DND-41 (cell line): ENCODE measurements at regions not wholly inside any gene's neighbourhood (a gene's known extent, or its start where the extent isn't known, plus 50 kb on each side); places are given as distances from the start of the nearest gene placed in this dataset.

Experiments
- EZH2 ChIP-seq: IDR thresholded peaks from 3 replicates; pipeline ENCODE4 v1.6.1; 2012; ENCODE audit warnings: borderline replicate concordance, low read depth, mild to moderate bottlenecking, moderate library complexity, low read length, inconsistent platforms; ENCODE audit not compliant: severe bottlenecking
- TF ChIP-seq, protein P1 (sequence below): IDR thresholded peaks from 2 replicates; pipeline ENCODE4 v1.5.1; 2012; ENCODE audit warnings: borderline replicate concordance, low read length, moderate library complexity, mild to moderate bottlenecking; ENCODE audit not compliant: poor library complexity, severe bottlenecking; ENCODE audit errors: extremely low read depth

GRCh38 chr16:35144212-35144932, 1685.0 kb downstream of the TP53TG3F start:
- no peak for TF ChIP-seq EZH2
- TF ChIP-seq, protein P1, sequence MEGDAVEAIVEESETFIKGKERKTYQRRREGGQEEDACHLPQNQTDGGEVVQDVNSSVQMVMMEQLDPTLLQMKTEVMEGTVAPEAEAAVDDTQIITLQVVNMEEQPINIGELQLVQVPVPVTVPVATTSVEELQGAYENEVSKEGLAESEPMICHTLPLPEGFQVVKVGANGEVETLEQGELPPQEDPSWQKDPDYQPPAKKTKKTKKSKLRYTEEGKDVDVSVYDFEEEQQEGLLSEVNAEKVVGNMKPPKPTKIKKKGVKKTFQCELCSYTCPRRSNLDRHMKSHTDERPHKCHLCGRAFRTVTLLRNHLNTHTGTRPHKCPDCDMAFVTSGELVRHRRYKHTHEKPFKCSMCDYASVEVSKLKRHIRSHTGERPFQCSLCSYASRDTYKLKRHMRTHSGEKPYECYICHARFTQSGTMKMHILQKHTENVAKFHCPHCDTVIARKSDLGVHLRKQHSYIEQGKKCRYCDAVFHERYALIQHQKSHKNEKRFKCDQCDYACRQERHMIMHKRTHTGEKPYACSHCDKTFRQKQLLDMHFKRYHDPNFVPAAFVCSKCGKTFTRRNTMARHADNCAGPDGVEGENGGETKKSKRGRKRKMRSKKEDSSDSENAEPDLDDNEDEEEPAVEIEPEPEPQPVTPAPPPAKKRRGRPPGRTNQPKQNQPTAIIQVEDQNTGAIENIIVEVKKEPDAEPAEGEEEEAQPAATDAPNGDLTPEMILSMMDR: no peak
